SKM-1 (cell line): ENCODE measurements at regions not wholly inside any gene's neighbourhood (a gene's known extent, or its start where the extent isn't known, plus 50 kb on each side); places are given as distances from the start of the nearest gene placed in this dataset.
A peak's percentile ranks its signal among the peaks of the same experiment; 100 is the strongest.
"Not testable (repeated sequence)": the region's sequence is repeated elsewhere in the genome, so short reads cannot be mapped to it uniquely, and the experiment has no call there.

Experiments used
- DNase-seq: peaks from one replicate; lab custom pipeline; 2025; ENCODE audit not compliant: unreplicated experiment; lab: John Stamatoyannopoulos, UW

DNA sequence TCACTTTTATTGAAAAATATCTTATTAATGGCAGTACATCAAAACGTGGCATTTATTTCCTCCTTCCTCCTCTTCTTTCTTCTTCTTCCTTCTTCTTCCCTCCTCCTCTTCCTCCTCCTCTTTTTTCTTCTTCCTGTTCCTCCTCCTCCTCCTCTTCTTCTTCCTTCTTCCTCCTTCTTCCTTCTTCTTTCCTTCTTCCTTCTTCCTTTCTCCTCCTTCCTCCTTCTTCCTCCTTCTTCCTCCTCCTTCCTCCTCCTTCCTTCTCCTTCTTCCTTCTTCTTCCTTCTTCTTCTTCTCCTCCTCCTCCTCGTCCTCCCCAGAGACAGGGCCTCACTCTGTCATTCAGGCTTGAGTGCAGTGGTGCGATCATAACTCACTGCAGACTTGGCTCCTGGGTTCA is 457.2 kb downstream of the AEBP2 start:
- DNase-seq = no peak

DNA sequence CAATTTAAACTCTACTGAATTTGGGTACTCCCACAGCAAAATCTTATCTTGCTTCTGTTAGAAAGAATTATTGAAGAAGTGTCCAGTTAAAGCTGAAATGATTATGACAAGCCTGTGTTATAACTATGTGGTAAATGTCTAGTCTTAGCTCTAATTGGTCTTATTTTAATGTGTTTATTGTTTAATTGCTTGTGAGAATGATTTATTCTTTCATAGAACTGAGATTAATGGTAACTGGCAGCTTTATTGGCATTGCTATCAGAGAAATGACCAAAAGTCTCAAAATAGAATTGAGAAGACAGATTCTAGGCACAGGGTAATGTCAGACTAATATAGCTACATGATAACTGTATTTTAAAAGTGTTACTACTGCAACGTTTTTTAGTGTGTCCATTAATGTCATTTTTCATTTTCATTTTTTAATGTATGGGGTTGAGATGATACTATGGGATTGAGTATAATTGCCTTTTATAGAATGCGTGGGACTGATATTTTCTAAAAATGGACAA is 458.7 kb downstream of the AEBP2 start:
- DNase-seq = no peak

DNA sequence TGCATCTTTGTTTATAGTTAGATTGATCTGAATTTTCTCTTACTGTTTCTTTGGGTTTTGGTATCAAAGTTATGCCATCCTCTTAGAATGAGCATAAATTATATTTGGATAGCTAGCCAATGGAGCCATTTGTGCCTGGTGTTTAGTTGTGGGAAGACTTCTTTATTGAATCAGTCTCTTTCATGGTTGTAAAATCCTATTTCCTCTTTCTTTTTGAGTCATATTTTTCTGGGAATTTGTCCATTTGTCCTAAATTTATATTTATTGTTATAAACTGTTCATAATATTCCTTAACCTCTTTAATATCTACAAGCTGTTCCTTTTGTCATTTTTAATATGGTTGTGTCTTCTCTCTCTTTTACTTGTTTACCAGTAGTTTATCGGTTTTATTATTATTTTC is 462.5 kb downstream of the AEBP2 start:
- DNase-seq = no peak

DNA sequence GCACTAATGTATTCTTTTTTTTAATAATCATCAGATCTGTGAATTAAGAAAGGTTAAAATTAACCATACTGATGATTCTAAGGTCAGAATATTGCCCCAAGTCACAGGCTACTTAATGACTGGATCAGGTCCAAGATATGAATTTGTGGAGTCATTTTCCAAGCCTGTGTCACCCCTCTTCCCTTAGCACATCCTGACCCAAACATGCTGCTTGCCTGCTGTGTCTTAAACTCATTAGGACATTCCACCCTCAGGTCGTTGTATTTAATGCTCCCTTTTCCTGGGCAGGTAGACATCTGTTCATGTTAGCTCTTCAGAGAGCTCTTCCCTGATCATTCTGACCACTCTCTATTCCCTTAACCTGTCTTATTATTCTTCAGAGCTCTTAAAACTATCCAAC is 463.5 kb upstream of the PDE3A start:
- no peak for DNase-seq

DNA sequence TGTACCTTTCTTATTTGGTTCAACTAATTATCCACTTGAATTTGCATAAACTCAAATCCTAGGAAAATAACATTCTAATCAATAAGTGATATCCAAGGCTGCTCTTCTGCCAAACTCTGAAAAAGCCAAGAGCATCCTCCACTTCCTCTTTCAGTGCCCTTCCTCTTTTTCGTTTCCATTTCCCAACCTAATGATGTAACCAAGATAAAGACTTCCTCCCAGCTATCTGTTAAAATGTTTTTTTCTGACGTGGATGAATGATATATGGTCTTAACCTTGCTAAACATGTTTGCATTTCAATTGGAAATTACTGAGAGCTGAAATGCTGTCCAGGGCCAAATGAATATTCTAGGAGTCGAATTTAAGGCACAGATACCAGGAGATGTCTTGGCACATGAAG is 459.5 kb upstream of the PDE3A start:
- DNase-seq = peak; percentile 31

DNA sequence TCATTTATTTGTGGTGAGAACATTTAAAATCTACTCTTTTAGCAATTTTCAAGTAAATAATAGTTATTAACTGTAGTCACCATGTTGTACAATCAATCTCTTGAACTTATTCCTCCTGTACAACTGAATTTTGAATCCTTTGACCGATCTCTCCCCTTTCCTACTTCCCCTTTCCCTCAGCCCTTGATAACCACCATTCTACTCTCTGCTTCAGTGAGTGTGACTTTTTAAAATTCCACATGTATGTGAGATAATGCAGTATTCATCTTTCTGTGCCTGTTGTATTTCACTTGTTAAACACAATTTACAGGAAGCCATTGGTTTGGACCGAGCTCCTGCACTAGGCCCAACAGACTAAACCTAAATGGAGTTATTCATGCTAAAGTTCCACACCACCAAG is 458.9 kb upstream of the PDE3A start:
- no peak for DNase-seq

DNA sequence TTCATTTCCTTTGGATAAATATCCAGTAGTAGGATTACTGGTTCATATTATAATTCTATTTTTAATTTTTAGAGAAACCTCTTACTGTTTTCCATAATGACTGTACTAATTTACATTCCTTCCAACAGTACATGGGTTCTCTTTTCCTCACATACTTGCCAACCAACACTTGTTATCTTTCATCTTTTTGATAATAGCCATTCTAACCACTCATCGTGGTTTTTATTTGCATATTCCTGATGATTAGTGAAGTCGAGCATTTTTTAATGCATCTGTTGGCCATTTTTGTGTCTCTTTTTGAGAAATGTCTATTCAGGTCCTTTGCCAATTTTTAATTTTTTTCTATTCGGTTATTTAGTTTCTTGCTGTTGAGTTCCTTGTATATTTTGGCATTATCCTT is 457.7 kb upstream of the PDE3A start:
- no peak for DNase-seq

DNA sequence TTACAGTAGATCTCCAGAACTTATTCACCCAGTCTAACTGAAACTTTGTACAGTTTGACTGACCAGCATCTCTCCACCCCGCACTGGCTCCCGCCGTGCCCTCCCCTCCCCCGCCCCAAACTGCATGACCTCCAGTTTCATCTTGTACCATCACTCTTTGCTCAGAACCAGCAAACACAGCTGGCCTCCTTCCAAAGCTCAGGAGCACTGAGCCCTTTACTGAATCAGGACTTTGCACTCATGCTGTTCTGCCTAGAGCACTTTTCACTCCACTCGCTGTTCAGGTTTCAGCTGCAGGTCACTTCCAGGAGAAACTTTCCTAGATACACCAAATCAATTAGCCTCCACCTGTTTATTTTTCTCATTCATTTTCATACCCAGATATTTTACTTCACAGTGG is 455.3 kb upstream of the PDE3A start:
- DNase-seq = no peak

DNA sequence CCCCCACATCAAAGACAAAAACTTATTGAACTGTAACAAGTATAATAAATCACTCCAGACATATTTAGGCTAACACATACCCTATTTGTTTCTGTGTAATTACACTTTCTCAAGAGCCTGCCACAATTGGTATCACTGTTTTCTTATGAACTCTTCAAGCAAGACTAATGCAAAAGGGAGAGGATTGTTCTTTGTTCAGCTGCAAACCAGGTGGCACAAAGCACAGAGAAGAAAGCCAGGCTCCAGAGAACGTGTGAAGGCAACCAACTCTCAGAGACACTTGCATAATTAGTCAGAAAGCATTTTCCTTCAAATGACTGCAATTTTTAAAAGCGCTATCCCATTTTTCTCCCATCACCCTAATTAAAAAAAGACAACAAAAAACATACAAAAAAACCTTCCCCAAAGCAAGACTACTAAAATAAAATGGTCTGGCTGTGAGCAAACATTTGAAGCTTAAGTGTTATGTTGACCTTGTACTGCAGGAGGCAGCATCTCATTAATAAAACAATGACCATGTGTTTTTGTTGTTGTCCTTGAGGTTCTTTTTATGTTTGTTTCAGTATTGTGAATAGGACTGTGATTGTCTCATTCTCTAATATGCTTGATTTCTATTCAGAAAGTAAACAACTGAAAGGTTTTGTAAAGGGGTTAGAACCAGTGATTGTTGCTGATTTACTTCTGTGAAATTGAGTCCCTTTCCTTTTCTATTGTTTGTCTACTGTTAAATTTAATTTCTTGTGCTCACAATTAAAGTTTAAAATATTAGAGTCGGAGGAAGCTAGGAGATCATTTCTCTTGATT is 452.7 kb upstream of the PDE3A start:
- DNase-seq = no peak

DNA sequence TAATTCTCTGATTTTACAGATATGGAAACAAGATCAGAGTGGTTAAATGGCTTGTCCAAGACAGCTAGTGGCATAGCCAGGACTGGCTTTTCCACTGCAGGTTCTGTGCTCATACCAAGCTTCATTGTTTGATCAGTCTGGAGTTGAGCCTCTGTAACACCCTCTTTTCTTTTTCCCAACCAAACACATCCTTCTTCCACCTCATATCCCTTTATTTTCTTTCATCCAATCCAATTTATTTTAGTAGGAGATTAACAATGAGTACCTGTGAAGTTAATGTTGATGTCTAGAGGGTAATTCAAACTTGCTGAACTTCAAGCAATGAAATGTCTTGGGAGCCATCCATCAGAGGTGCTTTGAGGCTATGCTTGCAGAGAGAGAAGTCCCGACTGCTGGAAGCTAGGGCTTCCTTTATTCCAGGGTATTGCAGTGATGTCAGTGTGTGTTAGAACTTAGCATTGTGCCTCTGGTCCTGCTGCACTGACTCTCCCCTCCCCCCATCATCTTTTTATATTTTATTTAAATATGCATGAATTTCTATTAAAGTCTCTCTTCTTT is 452.1 kb upstream of the PDE3A start:
- no peak for DNase-seq

DNA sequence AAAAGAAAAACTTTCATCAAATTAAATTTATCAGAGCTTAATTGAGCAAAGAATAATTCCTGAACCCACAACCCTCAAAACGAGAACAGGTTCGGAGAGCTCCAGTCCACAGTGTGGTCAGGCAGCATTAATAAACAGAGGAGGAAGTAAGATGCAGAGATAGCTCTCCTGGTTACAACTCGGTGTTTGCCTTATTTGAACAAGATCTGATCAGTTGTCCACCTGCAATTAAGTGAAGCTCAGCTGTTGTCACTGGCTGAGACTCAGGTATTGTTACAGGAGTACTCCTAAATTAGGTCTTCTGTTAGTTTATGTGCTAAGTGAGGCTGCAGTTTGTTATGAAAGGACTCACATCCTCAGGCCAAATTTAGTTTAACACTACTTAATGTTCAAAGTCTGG is 451.4 kb upstream of the PDE3A start:
- no peak for DNase-seq

DNA sequence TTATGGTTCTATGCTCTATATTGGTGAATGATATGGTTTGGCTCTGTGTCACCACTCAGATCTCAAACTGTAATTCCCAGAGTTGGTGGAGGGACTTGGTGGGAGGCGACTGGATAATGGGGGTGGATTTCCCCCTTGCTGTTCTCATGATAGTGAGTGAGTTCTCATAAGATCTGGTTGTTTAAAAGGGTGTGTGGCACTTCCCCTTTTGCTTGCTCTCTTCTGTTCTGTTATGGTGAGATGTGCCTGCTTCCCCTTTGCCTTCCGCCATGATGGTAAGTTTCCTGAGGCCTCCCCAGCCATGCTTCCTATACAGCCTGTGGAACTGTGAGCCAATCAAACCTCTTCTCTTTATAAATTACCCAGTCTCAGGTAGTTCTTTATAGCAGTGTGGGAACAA is 446.6 kb upstream of the PDE3A start:
- DNase-seq = not testable (repeated sequence)

DNA sequence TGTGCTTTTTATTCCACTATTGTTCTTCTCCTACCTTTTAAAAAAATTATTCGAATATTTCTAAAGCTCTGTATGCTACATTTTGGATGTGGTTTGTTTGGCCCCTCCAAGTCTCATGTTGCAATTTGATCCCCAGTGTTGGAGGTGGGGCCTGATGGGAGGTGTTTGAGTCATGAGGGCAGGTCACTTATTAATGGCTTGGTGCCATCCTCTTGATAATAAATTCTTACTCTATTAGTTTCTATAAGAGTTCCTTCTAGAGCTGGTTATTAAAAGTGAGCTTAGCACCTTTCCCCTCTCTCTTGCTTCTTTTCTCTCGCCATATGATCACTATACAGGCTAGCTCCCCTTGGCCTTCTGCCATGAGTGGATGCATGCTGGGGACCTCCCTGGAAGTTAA is 445.6 kb upstream of the PDE3A start:
- DNase-seq = no peak

DNA sequence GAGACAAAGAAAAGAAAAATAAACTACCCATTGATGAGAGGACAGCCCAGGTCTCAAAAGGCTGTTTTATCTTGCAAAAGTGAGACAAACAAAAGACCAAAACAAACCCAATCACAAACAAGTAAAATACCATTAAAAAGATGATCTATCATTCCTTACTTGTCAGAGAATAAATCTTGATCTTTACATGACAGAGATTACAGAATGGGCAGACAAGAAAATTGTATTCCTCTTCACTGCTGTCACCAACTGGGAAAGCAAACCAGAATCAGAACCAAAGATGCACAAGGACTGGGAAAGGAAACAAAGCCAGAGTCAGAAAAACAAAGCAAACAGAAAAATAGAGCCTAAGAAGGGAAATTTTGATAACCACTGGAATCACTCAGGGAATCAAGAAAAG is 444.0 kb upstream of the PDE3A start:
- DNase-seq = no peak

DNA sequence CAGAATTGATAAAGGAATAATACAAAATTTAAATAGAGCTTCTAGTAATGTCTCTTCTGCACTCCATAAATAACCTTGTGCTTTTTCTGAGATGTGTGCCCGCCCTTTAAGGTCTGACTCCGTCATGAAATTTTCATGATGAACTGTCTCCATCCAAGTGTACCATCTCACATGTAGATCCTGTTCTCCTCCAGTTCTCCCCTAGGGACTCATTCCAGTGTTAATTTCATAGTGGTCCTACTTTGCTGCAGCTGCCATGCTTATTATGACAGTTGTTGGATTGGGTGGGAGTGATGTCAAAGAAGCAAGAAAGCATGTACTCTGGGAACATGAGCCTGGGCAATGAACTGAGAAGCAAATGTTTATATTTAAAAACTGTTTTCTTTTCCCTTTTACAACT is 442.5 kb upstream of the PDE3A start:
- DNase-seq = no peak

DNA sequence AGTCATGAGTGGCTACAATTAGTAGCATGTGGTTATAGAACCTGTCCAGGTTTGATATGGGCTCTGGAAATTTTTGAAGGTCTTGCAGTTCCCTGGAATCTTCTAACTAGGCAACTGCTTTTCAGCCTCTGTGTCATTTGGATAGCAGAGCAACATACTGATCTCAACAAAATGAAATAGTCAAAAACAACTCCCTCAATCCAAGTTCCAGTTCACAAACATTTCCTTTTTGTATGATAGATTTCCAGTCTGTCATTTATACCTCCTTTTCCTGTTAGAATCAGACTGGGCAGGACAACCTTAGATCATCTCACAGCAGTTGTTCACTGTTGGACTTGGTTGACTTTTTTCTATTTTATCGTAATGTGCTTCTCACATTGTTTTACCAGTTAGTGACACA is 442.1 kb upstream of the PDE3A start:
- DNase-seq = no peak

DNA sequence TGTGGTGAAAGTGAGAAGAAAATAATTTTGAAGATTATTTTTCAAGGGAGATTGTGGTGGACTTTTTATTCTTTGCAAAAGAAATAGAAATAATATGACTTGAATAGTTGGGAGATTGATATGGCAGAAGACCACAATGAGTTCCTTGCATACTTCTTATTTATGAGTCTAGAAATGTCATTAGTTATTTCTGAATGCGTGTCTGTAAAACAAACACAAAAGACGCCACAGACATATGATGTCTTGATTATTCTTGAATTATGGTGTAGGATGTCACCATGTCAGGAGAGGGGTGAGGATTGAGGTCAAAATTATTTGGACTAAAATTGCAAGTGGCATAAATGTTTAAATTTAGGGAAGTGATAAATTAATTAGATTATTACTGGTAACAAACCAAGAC is 440.7 kb upstream of the PDE3A start:
- DNase-seq = no peak

DNA sequence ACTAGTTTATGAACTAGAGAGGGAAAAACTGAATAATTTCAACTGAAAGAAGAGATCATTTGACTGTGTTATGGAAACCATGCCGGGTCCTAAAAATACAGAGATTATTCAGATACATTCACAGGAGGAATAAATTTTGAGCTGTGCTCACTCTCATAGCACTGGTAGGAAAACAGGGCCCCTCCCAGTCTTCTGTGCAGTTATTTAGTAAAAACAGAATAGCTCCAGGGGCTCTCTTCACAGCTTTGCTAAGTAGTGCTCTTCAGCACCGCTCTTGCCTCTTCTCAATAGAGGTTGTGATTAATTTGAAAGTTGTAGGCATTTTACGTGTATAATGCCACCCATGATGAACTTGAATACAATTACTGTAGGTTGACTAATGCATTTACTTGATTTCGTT is 435.9 kb upstream of the PDE3A start:
- no peak for DNase-seq

DNA sequence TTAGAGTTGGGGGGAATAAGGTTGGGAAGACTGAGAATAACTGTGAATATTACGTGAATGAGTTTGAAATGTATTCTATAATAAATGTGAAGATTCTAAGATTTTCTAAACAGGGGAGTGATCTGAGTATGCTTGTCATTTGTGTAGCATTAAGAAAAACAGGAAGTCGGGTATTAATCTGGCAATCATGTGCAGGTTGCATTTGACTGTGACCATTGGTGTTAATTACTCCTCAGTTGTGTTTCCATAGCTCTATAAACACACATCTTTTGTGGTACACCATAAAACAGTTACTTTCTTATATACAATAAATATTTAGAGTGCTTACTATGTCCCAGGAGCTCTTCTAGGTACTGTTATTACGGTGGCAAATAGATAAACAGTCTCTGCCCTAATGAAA is 434.4 kb upstream of the PDE3A start:
- DNase-seq = no peak

DNA sequence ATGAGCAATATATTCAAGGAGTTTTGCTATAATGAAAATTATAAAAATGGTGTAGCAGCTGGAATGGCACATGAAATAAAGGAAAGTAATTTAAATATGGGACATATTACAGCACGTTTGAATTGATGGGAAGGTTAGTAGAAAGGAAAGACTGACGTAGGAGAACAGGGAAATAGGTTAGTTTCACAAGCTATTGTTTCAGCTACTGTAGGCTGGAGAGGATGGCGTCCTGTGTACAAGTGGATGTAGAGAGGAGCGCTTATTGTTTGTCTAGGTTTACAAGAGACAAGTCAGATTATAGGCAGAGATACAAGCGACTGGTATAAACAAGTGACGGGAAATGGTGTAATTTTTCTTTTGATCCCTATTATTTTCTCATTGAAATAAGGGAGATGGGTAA is 431.2 kb upstream of the PDE3A start:
- no peak for DNase-seq

DNA sequence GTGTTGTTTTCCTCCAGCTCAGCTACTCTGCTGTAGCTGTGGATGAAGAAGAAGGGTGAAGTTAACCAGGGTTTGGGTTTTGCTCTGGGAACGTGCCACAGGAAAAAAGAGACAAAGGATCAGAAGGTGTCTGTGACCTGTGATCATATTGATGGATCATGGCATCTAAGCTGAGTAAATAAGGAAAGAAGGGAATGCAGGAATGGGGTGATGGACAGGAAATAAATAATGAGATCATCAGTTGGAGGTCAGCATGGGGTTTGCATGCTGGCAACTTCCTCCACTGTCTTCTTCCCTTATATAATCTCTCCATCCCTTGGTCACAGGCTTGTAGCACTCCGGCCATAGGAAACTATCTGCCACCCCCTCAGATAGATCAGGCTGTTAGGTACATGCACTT is 430.3 kb upstream of the PDE3A start:
- DNase-seq = no peak

DNA sequence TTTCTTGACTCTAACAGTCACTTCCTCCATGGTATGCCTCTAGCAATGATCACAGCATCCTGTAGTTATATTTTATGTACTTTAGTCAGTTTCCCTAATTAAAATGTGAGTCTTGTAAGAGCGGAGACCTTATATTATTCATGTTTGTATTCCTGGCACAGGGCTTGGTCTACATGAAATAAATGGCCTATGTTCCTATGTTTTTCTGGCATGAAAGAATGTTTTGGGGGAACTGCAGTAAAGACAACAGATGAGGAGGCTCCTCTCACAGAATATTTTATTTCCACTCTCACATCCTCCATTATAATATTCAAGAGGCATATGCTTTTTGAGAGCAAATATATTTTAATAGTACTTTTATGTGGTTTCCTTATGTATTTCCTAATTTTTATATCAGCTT is 429.8 kb upstream of the PDE3A start:
- DNase-seq = no peak

DNA sequence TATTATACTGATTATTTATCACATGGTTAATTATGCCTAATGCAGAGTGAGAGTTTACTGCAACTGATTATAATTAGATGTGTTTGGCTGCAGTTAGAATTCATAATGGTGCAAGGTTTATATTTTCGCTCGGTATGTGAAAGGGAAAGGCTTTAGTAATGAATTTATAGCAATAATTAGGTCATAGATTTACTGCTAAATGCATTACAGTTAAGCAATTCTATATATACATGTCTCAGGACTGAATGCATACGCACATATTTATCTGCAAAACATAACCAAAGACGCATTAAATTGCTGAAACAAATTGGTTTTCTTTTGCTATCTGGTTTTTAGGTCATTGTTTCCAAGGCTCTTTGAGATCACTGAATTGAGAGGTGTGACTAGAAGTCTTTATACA is 428.1 kb upstream of the PDE3A start:
- DNase-seq = no peak
